ENCODE measurements at regions not wholly inside any gene's neighbourhood (a gene's known extent, or its start where the extent isn't known, plus 50 kb on each side); places are given as distances from the start of the nearest gene placed in this dataset.

GRCh38 chr2:2740238-2740775 is 409.2 kb upstream of the MYT1L start:
- TF ChIP-seq CTCF (IDR thresholded peaks at IDR 0.05; ENCODE audit: poor library complexity) (no peak), EZH2phosphoT487 (IDR thresholded peaks at IDR 0.05; ENCODE audit: low read depth, severe bottlenecking, unreplicated experiment) (no peak), EZH2 (IDR thresholded peaks at IDR 0.05; ENCODE audit: borderline replicate concordance) (no peak)
